HCT116 (cell line): ENCODE measurements at regions not wholly inside any gene's neighbourhood (a gene's known extent, or its start where the extent isn't known, plus 50 kb on each side); places are given as distances from the start of the nearest gene placed in this dataset.

Experiments
- ATAC-seq: fragments of 200-7000 bp; cut with Tn5 transposase; 2 replicates; pipeline ENCODE4 v1.9.1; 2020; ENCODE audit warnings: mild to moderate bottlenecking, moderate library complexity
- BruUV-seq: library from RNA; stranded (reverse); fragments of 400-500 nt; replicated peaks from 2 replicates; lab custom pipeline; 2021; lab: Mats Ljungman, UMichigan
- CTCF ChIA-PET: fragments of 300-600 bp; sonication (Branson Sonifier 250); formaldehyde crosslinking; loops from one replicate; lab custom pipeline; 2021; ENCODE audit warnings: antibody characterized with exemption; lab: Charles Lee
- POLR2A ChIA-PET: fragments of 300-600, 350-600 bp; sonication (Branson Sonifier 250); formaldehyde crosslinking; loops from one replicate; lab custom pipeline; 2021; ENCODE audit warnings: antibody characterized with exemption; lab: Charles Lee
- RAD21 ChIA-PET, 2 experiments: fragments of 300-600 bp; sonication (Branson Sonifier 250); formaldehyde crosslinking; loops; one replicate each; lab custom pipeline; 2023; ENCODE audit warnings: low total read pairs in 2 of 2; ENCODE audit not compliant: uncharacterized antibody in 2 of 2, unreplicated experiment in 2 of 2, low non-redundant PET in 1 of 2; lab: Charles Lee
- DNase-seq: peaks from one replicate; pipeline ENCODE4 v3.0.0-alpha.2; 2010; ENCODE audit warnings: low read depth, low spot score
- H2AFZ ChIP-seq: fragments of 200-600 bp; shearing (Covaris generic), sonication (generic); 2 replicates; pipeline ENCODE4 v1.6.1; 2017; ENCODE audit warnings: low read depth, mixed run types, mixed read lengths, antibody characterized with exemption, low read length; ENCODE audit not compliant: poor library complexity, severe bottlenecking
- H3K27ac ChIP-seq: 2 replicates; pipeline ENCODE4 v1.5.1; 2012; ENCODE audit warnings: low read depth, low read length
- H3K27me3 ChIP-seq: fragments of 200-600 bp; sonication (generic); 2 replicates; pipeline ENCODE4 v1.6.1; 2016; ENCODE audit warnings: mixed run types, low read length, mixed read lengths; ENCODE audit not compliant: insufficient read depth
- H3K36me3 ChIP-seq, 2 experiments: fragments of 200-500 bp in 1 of 2; fragments of 200-600 bp in 1 of 2; sonication (Bioruptor generic) in 1 of 2; sonication (generic) in 1 of 2; 2 replicates each; pipeline versions ENCODE4 v1.5.1 to v1.6.1; 2014 to 2016; ENCODE audit warnings: low read length in 2 of 2, inconsistent platforms in 1 of 2, mixed read lengths in 1 of 2, mixed run types in 1 of 2; ENCODE audit not compliant: insufficient read depth in 2 of 2, control insufficient read depth in 1 of 2
- H3K4me1 ChIP-seq, 2 experiments: fragments of 200-600 bp in 1 of 2; sonication (generic) in 1 of 2; 2 replicates each; pipeline versions ENCODE4 v1.5.1 to v1.6.1; 2012 to 2017; ENCODE audit warnings: low read length in 2 of 2, inconsistent platforms in 1 of 2, mild to moderate bottlenecking in 1 of 2, mixed read lengths in 1 of 2, mixed run types in 1 of 2, moderate library complexity in 1 of 2; ENCODE audit not compliant: insufficient read depth in 2 of 2, control insufficient read depth in 1 of 2
- H3K4me2 ChIP-seq: fragments of 200-600 bp; sonication (generic); 2 replicates; pipeline ENCODE4 v1.6.1; 2017; ENCODE audit warnings: mixed run types, low read length, mixed read lengths
- H3K4me3 ChIP-seq, 2 experiments: fragments of 200-600 bp in 1 of 2; sonication (generic) in 1 of 2; replicated peaks in 1 of 2; 2 replicates each; pipeline ENCODE4 v1.5.1; 2011 to 2016; ENCODE audit warnings: low read length in 2 of 2, control low read depth in 1 of 2, low read depth in 1 of 2, mild to moderate bottlenecking in 1 of 2, mixed read lengths in 1 of 2, mixed run types in 1 of 2
- H3K79me2 ChIP-seq: fragments of 200-600 bp; sonication (generic); 2 replicates; pipeline ENCODE4 v1.6.1; 2017; ENCODE audit warnings: mild to moderate bottlenecking, mixed run types, low read length, moderate library complexity, mixed read lengths; ENCODE audit not compliant: insufficient read depth
- H3K9ac ChIP-seq: fragments of 200-600 bp; sonication (generic); 2 replicates; pipeline ENCODE4 v1.6.1; 2016; ENCODE audit warnings: low read length, mixed read lengths
- H3K9me2 ChIP-seq: fragments of 200-600 bp; sonication (generic), shearing (Covaris generic); 2 replicates; pipeline ENCODE4 v1.6.1; 2017; ENCODE audit warnings: mixed run types, mild to moderate bottlenecking, moderate library complexity; ENCODE audit not compliant: insufficient read depth
- H3K9me3 ChIP-seq, 2 experiments: fragments of 200-500 bp in 1 of 2; fragments of 200-600 bp in 1 of 2; sonication (Bioruptor generic) in 1 of 2; sonication (generic) in 1 of 2; 2 replicates each; pipeline ENCODE4 v1.6.1; 2014 to 2017; ENCODE audit warnings: low read length in 2 of 2, mixed read lengths in 2 of 2, inconsistent platforms in 1 of 2, low read depth in 1 of 2, mild to moderate bottlenecking in 1 of 2, mixed run types in 1 of 2, moderate library complexity in 1 of 2; ENCODE audit not compliant: control insufficient read depth in 1 of 2, insufficient read depth in 1 of 2
- H4K20me1 ChIP-seq: fragments of 200-600 bp; sonication (generic), shearing (Covaris generic); 2 replicates; pipeline ENCODE4 v1.6.1; 2017; ENCODE audit warnings: mixed run types, mild to moderate bottlenecking, moderate library complexity; ENCODE audit not compliant: insufficient read depth
- CEBPB ChIP-seq: IDR thresholded peaks from 2 replicates; pipeline ENCODE4 v1.6.1; 2012; ENCODE audit warnings: low read depth
- ELF1 ChIP-seq: IDR thresholded peaks from 2 replicates; pipeline ENCODE4 v1.6.1; 2012; ENCODE audit warnings: low read depth, borderline replicate concordance
- EZH2phosphoT487 ChIP-seq: fragments of 200-600 bp; IDR thresholded peaks from 2 replicates; pipeline ENCODE4 v1.6.1; 2018; ENCODE audit warnings: antibody characterized with exemption, borderline replicate concordance
- JUND ChIP-seq: IDR thresholded peaks from 2 replicates; pipeline ENCODE4 v1.6.1; 2012
- POLR2A ChIP-seq: IDR thresholded peaks from 2 replicates; pipeline ENCODE4 v1.7.0; 2011; ENCODE audit warnings: borderline replicate concordance; ENCODE audit not compliant: insufficient read depth, insufficient read length; ENCODE audit errors: extremely low read depth
- POLR2AphosphoS5 ChIP-seq: IDR thresholded peaks from 2 replicates; pipeline ENCODE4 v1.6.1; 2011; ENCODE audit warnings: mild to moderate bottlenecking, low read depth, low read length, moderate library complexity
- RAD21 ChIP-seq: IDR thresholded peaks from 2 replicates; pipeline ENCODE4 v1.6.1; 2012; ENCODE audit warnings: low read depth, mild to moderate bottlenecking
- SIN3A ChIP-seq: IDR thresholded peaks from 2 replicates; pipeline ENCODE4 v1.6.1; 2012; ENCODE audit warnings: low read depth
- SRF ChIP-seq: IDR thresholded peaks from 2 replicates; pipeline ENCODE4 v1.6.1; 2012; ENCODE audit warnings: low read depth
- TCF7L2 ChIP-seq: IDR thresholded peaks from 2 replicates; pipeline ENCODE4 v1.7.0; 2011; ENCODE audit warnings: borderline replicate concordance, inconsistent platforms; ENCODE audit not compliant: insufficient read depth, insufficient read length; ENCODE audit errors: extremely low read depth
- ZFX ChIP-seq: fragments of 450-650 bp; IDR thresholded peaks from 2 replicates; pipeline ENCODE4 v1.6.1; 2017
- intact Hi-C: fragments of 100-400 bp; cut with micrococcal nuclease; formaldehyde crosslinking; loops from 2 replicates; pipeline ENCODE4 v1.10.0; 2022
- TF ChIP-seq, protein P1 (sequence below): IDR thresholded peaks from 2 replicates; pipeline ENCODE4 v1.6.1; 2012
- TF ChIP-seq, protein P2 (sequence below): IDR thresholded peaks from 2 replicates; pipeline ENCODE4 v1.6.1; 2011; ENCODE audit warnings: mild to moderate bottlenecking, low read length, moderate library complexity; ENCODE audit not compliant: insufficient replicate concordance; ENCODE audit errors: extremely low read depth

DNA sequence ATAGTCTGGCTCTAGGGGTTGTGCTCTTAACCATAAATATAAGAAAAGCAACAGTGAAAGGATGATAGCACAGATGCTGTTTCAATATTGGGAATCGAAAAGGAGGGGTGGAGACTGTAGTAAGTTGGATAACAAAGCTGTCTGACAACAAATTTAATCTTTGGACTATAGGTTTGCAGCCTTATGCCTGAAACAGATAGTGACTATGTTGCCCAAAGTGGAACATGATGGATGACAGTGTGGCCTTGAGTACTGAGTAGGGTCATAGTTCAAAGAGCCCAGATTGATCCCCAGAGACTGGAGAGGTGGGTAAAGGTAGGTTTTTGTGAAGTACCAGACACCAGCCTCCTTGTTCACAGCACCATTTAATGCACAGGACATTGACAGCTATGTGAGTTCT, 144.0 kb upstream of the PALMD start (continued):
- no peak for TF ChIP-seq ELF1
- TF ChIP-seq ZFX, result no peak
- TF ChIP-seq, protein P1, sequence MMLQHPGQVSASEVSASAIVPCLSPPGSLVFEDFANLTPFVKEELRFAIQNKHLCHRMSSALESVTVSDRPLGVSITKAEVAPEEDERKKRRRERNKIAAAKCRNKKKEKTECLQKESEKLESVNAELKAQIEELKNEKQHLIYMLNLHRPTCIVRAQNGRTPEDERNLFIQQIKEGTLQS, result no peak
- no peak for TF ChIP-seq RAD21

DNA sequence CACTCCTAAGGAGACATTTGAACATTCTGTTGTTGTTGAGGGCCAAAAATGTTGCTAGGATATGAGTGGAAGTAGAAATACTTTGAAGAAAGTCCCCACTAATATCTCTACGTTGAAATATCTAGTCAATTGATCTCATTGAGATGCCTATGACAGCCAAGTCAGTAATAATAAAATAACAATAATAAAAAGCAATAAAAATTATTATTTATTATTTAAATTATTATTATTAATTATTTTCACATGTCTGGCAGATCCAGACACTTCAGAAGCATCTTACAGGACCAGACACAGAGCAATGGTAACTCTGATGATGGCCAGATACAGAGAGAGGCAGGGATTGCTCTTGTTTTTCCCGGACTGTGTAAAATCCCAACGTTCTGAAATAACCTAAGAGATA, 143.5 kb upstream of the PALMD start:
- BruUV-seq, result no TSS peak
- no peaks in the 10 kb centered on the region for H3K9me3 ChIP-seq
- intact Hi-C loops, result no loop called here
- no peaks in the 10 kb centered on the region for H3K27me3 ChIP-seq
- ChIA-PET CTCF (no interaction called here), POLR2A (no interaction called here)
- no peaks in the 10 kb centered on the region for H4K20me1 ChIP-seq
- no peak overlapping the region for H3K4me2 ChIP-seq
- no peaks in the 10 kb centered on the region for H3K36me3 ChIP-seq
- no peak for TF ChIP-seq ELF1
- no peak for TF ChIP-seq SIN3A
- TF ChIP-seq CEBPB, result no peak
- TF ChIP-seq POLR2A, result no peak
- TF ChIP-seq EZH2phosphoT487, result no peak
- TF ChIP-seq RAD21, result no peak
- TF ChIP-seq SRF, result no peak
- TF ChIP-seq POLR2AphosphoS5, result no peak
- TF ChIP-seq ZFX, result no peak
- TF ChIP-seq TCF7L2, result no peak
- TF ChIP-seq, protein P2, sequence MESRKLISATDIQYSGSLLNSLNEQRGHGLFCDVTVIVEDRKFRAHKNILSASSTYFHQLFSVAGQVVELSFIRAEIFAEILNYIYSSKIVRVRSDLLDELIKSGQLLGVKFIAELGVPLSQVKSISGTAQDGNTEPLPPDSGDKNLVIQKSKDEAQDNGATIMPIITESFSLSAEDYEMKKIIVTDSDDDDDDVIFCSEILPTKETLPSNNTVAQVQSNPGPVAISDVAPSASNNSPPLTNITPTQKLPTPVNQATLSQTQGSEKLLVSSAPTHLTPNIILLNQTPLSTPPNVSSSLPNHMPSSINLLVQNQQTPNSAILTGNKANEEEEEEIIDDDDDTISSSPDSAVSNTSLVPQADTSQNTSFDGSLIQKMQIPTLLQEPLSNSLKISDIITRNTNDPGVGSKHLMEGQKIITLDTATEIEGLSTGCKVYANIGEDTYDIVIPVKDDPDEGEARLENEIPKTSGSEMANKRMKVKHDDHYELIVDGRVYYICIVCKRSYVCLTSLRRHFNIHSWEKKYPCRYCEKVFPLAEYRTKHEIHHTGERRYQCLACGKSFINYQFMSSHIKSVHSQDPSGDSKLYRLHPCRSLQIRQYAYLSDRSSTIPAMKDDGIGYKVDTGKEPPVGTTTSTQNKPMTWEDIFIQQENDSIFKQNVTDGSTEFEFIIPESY, result no peak
- TF ChIP-seq, protein P1, result no peak
- no peak for TF ChIP-seq JUND
- TF ChIP-seq, all 23 proteins: peak for 0
- no peaks in the 10 kb centered on the region for H3K79me2 ChIP-seq
- ATAC-seq, result no peak
- no peaks in the 10 kb centered on the region for H3K4me1 ChIP-seq
- no peak overlapping the region for H3K4me3 ChIP-seq
- H3K9me2 ChIP-seq, result no peaks in the 10 kb centered on the region
- H2AFZ ChIP-seq, result no peak overlapping the region
- RAD21 ChIA-PET, result no interaction called here
- DNase-seq, result no peak
- H3K27ac ChIP-seq, result no peak overlapping the region
- H3K9ac ChIP-seq, result no peak overlapping the region
